ENCODE measurements at regions not wholly inside any gene's neighbourhood (a gene's known extent, or its start where the extent isn't known, plus 50 kb on each side); places are given as distances from the start of the nearest gene placed in this dataset.
A peak's percentile ranks its signal among the peaks of the same experiment; 100 is the strongest.

DNA sequence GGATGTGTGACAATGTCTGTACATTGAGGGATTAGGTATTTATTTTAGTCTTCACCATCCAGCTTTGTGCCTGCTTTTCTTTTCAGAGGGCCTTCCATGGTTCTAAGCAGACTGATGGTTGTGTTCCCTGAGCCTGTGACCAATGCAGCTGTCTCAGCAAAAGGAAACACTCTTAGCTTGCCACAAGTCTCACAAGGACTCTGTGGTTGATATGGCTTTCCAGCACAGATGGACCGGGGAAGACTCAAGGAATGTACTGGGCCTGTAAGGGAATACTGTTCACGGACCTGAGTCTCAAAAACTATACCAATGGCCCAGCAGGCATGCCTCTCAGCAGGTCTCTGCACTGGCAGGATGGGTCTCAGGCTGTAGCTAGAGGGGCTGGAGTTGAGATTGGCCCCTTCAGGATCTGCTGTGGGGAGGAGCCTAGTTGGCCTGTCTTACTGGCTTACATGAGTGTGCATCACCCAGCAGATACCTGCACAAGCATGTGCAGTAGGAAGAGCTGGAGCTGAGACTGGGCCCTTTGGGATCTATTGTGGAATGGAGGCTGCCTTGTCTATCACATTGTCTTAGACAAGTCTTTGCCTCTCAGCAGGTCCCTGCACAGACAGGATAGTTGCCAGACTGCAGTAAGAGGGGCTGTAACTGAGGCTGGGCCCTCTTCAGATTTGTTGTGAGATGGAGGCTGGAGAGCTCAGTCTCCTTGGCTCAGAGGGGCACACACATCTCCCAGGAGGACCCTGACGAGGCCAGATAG lies 52.0 kb upstream of the PDC start:
- no peaks in the 10 kb centered on the region for H4K20me1 ChIP-seq (ENCODE audit: insufficient read depth)
- TF ChIP-seq, protein P1, sequence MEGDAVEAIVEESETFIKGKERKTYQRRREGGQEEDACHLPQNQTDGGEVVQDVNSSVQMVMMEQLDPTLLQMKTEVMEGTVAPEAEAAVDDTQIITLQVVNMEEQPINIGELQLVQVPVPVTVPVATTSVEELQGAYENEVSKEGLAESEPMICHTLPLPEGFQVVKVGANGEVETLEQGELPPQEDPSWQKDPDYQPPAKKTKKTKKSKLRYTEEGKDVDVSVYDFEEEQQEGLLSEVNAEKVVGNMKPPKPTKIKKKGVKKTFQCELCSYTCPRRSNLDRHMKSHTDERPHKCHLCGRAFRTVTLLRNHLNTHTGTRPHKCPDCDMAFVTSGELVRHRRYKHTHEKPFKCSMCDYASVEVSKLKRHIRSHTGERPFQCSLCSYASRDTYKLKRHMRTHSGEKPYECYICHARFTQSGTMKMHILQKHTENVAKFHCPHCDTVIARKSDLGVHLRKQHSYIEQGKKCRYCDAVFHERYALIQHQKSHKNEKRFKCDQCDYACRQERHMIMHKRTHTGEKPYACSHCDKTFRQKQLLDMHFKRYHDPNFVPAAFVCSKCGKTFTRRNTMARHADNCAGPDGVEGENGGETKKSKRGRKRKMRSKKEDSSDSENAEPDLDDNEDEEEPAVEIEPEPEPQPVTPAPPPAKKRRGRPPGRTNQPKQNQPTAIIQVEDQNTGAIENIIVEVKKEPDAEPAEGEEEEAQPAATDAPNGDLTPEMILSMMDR (conservative IDR thresholded peaks at IDR 0.05; ENCODE audit: low read depth, low read length) = no peak
- no peaks in the 10 kb centered on the region for H3K79me2 ChIP-seq (ENCODE audit: insufficient read depth, low read depth)
- peak overlapping the region; percentile 83 for H3K4me2 ChIP-seq
- no peaks in the 10 kb centered on the region for H3K36me3 ChIP-seq (ENCODE audit: insufficient read depth)
- peaks cover 31% of the 10 kb centered on the region for H3K4me1 ChIP-seq (ENCODE audit: low read depth, poor library complexity, severe bottlenecking)
- no peak overlapping the region for H3K4me3 ChIP-seq (IDR thresholded peaks at IDR 0.05; ENCODE audit: insufficient read depth, low read depth, low read length)
- H3K9ac ChIP-seq = peak overlapping the region; percentile 77
- H3K27me3 ChIP-seq (ENCODE audit: insufficient read depth, low read depth) = no peaks in the 10 kb centered on the region
- H3K27ac ChIP-seq = peak overlapping the region; percentile 88
- H2AFZ ChIP-seq (ENCODE audit: low read depth) = peak overlapping the region; percentile 77

DNA sequence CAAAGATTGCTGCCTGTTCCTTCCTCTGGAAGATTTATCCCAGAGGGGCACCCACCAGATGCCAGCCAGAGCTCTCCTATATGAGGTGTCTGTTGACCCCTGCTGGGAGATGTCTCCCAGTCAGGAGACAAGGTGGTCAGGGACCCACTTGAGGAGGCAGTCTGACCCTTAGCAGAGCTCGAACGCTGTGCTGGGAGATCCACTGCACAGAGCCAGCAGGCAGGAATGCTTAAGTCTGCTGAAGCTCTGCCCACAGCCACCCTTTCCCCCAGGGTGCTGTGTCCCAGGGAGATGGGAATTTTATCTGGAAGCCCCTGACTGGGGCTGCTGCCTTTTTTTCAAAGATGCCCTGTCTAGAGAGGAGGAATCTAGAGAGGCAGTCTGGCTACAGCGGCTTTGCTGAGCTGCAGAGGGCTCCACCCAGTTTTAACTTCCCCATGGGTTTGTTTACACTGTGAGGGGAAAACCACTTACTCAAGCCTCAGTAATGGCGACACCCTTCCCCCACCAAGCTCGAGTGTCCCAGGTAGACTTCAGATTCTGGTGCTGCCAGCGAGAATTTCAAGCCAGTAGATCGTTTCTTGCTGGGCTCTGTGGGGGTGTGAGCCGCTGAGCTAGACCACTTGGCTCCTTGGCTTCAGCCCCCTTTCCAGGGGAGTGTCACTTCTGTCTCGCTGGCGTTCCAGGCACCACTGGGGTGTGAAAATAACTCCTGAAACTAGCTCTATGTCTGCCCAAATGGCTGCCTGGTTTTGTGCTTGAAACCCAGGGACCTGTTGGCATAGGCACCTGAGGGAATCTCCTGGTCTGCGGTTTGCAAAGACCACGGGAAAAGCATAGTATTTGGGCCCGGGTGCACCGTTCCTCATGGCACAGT lies 51.1 kb upstream of the PDC start:
- TF ChIP-seq, protein P1 (conservative IDR thresholded peaks at IDR 0.05; ENCODE audit: low read depth, low read length) = no peak
- Histone ChIP-seq H3K79me2 (ENCODE audit: insufficient read depth, low read depth) (no peaks in the 10 kb centered on the region), H3K27me3 (ENCODE audit: insufficient read depth, low read depth) (no peaks in the 10 kb centered on the region), H3K4me2 (peak overlapping the region; percentile 83), H4K20me1 (ENCODE audit: insufficient read depth) (no peaks in the 10 kb centered on the region), H3K4me1 (ENCODE audit: low read depth, poor library complexity, severe bottlenecking) (peaks cover 31% of the 10 kb centered on the region), H3K36me3 (ENCODE audit: insufficient read depth) (no peaks in the 10 kb centered on the region), H2AFZ (ENCODE audit: low read depth) (peak overlapping the region; percentile 77), H3K4me3 (IDR thresholded peaks at IDR 0.05; ENCODE audit: insufficient read depth, low read depth, low read length) (no peak overlapping the region), H3K9ac (peak overlapping the region; percentile 77), H3K27ac (peak overlapping the region; percentile 88)

All from KMS-11 (cell line).